ENCODE measurements at regions not wholly inside any gene's neighbourhood (a gene's known extent, or its start where the extent isn't known, plus 50 kb on each side); places are given as distances from the start of the nearest gene placed in this dataset.

DNA sequence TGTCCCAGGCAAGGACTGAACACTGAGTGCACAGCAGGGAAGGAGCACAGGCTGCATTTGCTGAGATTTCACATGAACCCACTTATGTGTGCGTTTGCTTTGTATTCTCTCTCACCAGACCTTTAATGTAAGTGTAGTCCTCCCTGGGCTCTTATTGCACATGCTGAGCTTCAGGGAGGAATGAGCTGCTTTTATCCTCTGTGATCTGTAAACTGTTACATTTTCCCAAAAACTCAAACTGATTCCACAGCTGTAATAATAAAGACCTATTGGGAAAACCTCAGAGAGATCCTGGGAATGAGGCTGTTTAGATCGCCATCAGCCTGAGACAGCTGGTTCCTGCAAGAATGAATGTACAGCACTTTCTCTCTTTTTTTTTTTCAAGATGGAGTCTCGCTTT lies 53.6 kb upstream of the ADORA2B start:
- TF ChIP-seq, protein P1, sequence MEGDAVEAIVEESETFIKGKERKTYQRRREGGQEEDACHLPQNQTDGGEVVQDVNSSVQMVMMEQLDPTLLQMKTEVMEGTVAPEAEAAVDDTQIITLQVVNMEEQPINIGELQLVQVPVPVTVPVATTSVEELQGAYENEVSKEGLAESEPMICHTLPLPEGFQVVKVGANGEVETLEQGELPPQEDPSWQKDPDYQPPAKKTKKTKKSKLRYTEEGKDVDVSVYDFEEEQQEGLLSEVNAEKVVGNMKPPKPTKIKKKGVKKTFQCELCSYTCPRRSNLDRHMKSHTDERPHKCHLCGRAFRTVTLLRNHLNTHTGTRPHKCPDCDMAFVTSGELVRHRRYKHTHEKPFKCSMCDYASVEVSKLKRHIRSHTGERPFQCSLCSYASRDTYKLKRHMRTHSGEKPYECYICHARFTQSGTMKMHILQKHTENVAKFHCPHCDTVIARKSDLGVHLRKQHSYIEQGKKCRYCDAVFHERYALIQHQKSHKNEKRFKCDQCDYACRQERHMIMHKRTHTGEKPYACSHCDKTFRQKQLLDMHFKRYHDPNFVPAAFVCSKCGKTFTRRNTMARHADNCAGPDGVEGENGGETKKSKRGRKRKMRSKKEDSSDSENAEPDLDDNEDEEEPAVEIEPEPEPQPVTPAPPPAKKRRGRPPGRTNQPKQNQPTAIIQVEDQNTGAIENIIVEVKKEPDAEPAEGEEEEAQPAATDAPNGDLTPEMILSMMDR (IDR thresholded peaks at IDR 0.05) = no peak
- TF ChIP-seq POLR2A (IDR thresholded peaks at IDR 0.05) = no peak

Measured in heart left ventricle (tissue), 13 donors.